Loucy (cell line): ENCODE measurements at regions not wholly inside any gene's neighbourhood (a gene's known extent, or its start where the extent isn't known, plus 50 kb on each side); places are given as distances from the start of the nearest gene placed in this dataset.
"Not testable (repeated sequence)": the region's sequence is repeated elsewhere in the genome, so short reads cannot be mapped to it uniquely, and the experiment has no call there.

Source experiments
- CTCF ChIP-seq: fragments of 200-600 bp; sonication (generic); conservative IDR thresholded peaks from 2 replicates; pipeline ENCODE4 v1.5.1; 2014; ENCODE audit warnings: mild to moderate bottlenecking, antibody characterized with exemption, low read length
- EZH2phosphoT487 ChIP-seq: fragments of 200-600 bp; IDR thresholded peaks from 2 replicates; pipeline ENCODE4 v1.6.1; 2018; ENCODE audit warnings: antibody characterized with exemption, mild to moderate bottlenecking, moderate library complexity, borderline replicate concordance

- TF ChIP-seq CTCF, EZH2phosphoT487: not testable (repeated sequence)
Observed at GRCh38 chr1:206285024-206285960, 82.0 kb downstream of the SRGAP2 start.
